ENCODE measurements at regions not wholly inside any gene's neighbourhood (a gene's known extent, or its start where the extent isn't known, plus 50 kb on each side); places are given as distances from the start of the nearest gene placed in this dataset.

DNA sequence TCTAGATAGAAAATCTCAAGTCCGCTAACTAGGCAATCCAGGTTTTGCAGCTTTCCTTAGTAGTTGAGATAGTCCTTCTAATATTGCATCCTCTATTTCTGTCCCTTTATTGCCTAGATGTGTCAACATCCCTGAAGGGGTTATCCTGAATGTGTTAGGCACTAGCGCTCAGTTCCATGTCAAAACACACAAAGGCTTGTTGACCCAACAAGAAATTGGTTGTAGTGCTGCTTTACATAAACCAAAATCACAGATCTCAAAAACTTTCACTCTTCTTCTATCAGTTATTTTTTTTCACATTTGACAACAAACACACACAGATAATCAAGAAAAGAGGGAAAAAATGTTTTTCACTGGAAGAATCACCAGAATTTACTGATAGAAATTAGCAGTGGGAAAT is 51.4 kb upstream of the SOX2 start:
- DNase-seq (ENCODE audit: low spot score): no peak

GRCh38 chr3:181637456-181637855 is 74.3 kb upstream of the SOX2 start:
- DNase-seq (ENCODE audit: low spot score): no peak

- no peak for DNase-seq (ENCODE audit: low spot score)
Measured at GRCh38 chr3:181637056-181637455, 74.7 kb upstream of the SOX2 start.

- DNase-seq (ENCODE audit: low spot score): no peak
Measured at GRCh38 chr3:181635141-181635540, 76.6 kb upstream of the SOX2 start.

DNA sequence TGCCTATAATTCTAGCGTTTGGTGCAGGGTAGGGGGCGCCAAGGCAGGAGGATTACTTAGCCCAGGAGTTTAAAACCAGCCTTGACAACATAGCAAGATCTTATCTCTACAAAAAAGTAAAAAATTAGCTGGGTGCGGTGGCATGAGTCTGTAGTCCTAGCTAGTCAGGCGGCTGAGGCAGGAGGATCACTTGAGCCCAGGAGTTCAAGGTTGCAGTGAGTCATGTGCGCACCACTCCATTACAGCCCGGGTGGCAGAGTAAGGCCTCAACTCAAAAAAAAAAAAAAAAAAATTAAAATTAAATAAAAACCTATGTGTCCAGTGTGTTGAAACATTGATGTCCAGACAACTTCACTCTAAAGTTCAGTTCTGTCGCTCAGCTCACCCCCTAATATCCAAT is 78.2 kb upstream of the SOX2 start:
- no peak for DNase-seq (ENCODE audit: low spot score)

GRCh38 chr3:181631901-181632300 is 79.8 kb upstream of the SOX2 start:
- no peak for DNase-seq (ENCODE audit: low spot score)

GRCh38 chr3:181630853-181631252 is 80.9 kb upstream of the SOX2 start:
- DNase-seq (ENCODE audit: low spot score): no peak

DNA sequence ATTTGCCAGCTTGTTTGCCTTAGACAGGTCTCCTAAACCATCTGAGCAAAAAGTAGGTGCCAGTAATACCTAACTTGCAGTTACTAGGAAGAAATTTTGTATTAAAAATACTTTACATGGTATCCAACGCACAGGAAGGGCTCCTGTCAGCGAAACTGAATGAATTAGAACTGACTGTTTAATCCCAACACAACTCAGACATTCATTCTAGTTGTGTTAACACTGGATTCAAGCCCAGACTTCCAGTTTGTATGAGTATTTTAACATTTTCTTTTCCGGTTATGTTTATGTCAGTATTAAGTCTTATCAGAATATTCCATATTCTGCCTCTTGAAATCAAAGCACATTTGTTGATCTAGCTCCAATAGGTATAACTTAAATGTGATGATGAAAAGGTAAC is 82.0 kb upstream of the SOX2 start:
- no peak for DNase-seq (ENCODE audit: low spot score)

DNA sequence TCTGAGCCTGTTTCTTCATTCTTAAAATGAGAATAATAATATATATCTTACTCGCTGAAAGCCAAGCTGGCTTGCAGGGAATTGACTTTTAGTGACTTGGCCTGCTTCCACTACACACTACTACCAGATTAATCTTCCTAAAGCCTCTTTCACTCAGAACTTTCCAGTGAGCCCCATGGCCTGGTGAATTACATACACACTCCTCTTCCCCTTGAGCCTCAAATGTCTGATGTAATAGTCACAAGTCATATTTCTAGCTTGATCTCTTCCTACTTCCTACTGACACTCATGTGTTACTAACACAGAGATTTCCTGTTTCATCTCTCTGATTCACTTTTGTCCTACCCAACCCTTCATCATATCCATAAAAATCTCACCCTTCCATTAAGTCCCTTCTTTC is 82.7 kb upstream of the SOX2 start:
- no peak for DNase-seq (ENCODE audit: low spot score)

GRCh38 chr3:181628384-181628783 is 83.3 kb upstream of the SOX2 start:
- no peak for DNase-seq (ENCODE audit: low spot score)

DNA sequence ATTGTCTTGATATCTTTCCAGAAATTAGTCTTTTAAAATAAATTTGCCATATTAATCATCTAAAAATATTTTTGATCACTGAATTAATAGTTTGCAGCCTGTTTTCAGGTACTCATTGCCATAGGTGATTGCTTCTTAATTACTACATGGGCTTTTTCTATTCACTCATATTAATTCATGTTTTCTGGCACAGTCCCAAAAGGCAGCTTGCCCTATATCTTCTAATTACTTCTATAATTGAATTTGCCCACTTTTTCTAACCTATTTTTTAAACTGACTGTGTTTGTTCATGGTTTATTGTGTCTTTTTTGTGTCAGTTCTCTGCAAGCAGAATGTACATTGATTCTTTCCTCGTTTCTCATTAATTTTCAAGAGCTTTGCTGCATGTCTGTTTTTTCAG is 85.7 kb upstream of the SOX2 start:
- DNase-seq (ENCODE audit: low spot score): no peak

- DNase-seq (ENCODE audit: low spot score): no peak
Measured at GRCh38 chr3:181623924-181624694, 87.6 kb upstream of the SOX2 start.

GRCh38 chr3:181622365-181622764 is 89.4 kb upstream of the SOX2 start:
- no peak for DNase-seq (ENCODE audit: low spot score)

GRCh38 chr3:181619897-181620296 is 91.8 kb upstream of the SOX2 start:
- no peak for DNase-seq (ENCODE audit: low spot score)

DNA sequence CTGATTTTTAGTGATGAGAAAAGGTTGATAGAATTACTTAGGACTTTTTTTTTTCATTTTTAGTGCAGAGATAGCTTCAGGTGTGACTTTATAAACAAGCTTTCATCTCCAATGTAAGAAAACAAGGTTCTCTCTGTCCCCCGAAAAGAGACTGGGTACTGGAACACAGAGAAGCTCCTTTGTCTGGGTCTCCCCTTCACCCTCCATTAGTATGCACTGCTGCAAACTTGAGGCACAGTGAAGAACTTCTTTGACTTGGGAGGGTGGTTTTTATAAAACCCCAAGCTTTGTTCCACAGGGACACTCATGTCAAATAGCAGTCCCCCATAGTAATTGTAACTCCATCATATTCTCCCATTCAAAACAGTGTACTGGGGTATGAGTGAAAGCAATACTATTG is 93.5 kb upstream of the SOX2 start:
- DNase-seq (ENCODE audit: low spot score): no peak

DNA sequence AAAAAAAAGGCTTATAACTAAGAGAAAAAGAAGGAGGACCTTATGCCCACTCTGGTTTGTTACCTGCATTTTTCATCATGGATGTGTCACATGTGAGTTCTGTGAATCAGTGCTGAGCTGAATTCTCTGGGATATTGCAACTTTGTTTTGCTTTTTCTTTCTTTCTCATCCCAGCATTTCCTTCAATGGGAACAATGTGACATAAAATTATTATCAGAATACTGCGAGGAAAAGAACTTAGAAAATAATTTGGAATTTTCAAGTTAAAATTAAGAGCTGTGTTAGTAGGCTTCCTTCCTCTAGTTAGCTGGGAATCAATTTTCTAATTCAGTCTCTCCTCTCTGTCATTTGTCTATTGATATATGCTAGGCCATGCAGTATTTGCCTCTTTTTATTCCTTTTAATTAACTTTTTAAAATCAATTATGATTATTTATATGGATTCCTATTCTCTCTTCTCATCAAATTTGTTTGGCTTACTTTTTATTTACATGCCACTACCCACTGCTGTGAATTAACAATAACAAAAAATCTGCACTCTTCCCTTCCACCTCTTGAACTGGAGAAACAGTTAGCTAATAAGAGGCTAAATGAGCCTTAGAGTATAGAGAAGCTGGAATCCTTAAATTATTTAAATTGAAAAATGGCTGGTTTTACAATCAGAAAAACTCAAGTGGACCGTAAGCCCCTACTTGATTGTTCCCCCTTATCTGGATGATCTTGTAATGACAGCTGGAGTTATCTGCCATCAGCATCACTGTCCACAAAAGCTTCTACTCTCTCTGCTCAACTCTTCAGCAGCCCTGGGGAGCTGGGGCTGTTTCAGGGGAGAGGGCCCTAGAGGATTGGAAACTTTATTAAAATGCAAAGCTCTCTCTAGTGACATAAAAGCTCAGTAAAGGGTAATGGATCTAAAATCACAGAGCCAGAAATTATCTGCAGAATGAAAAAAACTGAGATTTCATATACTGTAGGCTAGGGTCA is 95.3 kb upstream of the SOX2 start:
- no peak for DNase-seq (ENCODE audit: low spot score)

- DNase-seq (ENCODE audit: low spot score): no peak
Measured at GRCh38 chr3:181615666-181616065, 96.1 kb upstream of the SOX2 start.

DNA sequence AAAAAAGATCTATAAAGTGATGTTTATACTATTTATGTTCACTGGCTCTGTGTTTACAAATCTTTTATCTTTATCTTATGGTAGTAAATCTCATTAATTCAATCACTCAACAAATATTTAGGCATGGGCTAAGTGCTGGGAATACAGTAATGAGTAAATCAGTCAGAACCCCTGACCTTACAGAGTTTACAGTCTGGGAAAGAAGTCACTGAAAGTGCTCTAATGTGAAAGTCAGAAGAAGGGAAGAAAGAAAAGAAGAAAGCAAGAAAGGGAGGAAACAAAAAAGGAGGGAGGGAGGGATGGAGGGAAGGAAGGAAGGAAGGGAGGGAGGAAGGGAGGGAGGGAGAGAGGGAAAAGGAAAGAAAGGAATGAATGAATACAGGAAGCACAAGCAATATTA is 96.8 kb upstream of the SOX2 start:
- DNase-seq (ENCODE audit: low spot score): no peak

DNA sequence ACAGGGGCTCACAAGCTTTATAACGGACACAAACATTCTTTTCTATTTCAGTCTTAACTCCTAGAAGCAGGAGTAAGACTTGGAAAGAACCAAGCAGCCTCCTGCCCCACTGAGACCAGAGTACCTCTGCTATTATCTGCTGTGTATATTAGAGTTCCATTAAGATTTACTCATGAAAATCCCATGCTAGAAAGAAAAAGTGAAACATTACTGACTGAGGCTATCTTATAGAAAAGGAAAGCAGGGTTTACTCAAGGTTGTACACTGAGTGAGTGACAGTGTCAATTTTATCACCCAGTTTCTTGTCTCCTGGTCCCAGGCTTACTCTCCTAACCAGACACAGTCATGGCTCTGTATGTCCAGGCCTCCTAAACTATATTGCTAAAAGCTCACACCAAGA is 97.9 kb upstream of the SOX2 start:
- no peak for DNase-seq (ENCODE audit: low spot score)

GRCh38 chr3:181613191-181613590 is 98.5 kb upstream of the SOX2 start:
- no peak for DNase-seq (ENCODE audit: low spot score)

- DNase-seq (ENCODE audit: low spot score): no peak
Measured at GRCh38 chr3:181610973-181611265, 100.8 kb upstream of the SOX2 start.

DNA sequence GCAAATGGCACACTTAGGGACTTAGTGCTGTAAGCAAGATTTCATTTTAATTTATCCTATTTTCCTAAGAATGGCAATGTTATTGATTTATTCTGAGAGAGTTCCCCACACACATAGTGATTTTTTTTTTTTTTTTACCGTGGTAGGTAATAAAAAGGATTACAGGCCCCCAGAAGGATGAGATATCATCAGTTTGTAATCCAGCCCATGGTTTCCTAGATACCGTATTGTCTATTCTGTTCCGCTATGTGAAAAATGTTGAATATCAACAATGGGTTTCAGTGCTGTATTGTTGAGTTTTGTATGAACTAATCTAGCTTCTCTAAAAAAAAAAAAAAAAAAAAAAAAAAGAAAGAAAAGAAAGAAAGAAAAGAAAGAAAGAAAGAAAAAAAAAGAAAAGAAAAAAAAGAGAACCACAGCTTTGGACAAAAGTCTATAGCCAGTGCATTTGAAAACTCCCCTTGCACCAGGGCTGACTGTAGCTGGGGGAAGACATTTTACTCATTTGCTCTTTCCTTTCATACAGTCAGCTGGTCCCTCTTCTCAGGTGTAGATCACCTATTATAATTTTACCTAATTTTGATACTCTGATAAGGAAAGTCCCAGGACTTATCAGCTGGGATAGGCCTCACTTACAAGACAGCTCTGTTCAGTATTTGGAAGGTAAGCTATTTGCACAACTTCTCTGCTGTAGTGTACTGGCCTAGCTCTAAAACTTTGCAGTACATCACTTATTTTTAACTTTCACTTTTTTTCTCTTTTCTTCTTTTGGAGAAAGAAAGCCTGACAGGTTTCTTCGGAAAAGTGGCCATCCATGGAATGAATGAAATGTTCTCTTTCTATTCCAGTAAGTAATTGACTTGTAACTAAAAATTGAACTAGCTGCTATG is 101.4 kb upstream of the SOX2 start:
- DNase-seq (ENCODE audit: low spot score): no peak

Data from left forelimb (tissue), 1 donor.